ENCODE measurements at regions not wholly inside any gene's neighbourhood (a gene's known extent, or its start where the extent isn't known, plus 50 kb on each side); places are given as distances from the start of the nearest gene placed in this dataset.

GRCh38 chr2:176542476-176542875 is 273.2 kb downstream of the MTX2 start:
- Histone ChIP-seq H3K4me3 (ENCODE audit: low read depth in 1 of 2, low read length in 2 of 2) (no peak overlapping the region), H3K27me3 (ENCODE audit: control insufficient read depth in 1 of 2, insufficient read depth in 2 of 2, low read length in 2 of 2) (no peaks in the 10 kb centered on the region), H3K9me3 (ENCODE audit: control insufficient read depth in 2 of 2, insufficient read depth in 1 of 2, low read depth in 1 of 2, low read length in 1 of 2) (no peaks in the 10 kb centered on the region), H3K36me3 (ENCODE audit: control insufficient read depth in 2 of 2, insufficient read depth in 2 of 2, low read length in 1 of 2) (peaks cover 0 to 4% of the 10 kb centered on the region in 2 donors), H3K4me1 (ENCODE audit: control insufficient read depth in 2 of 2, insufficient read depth in 2 of 2, low read length in 1 of 2) (peaks cover 0 to 2% of the 10 kb centered on the region in 2 donors), H3K27ac (ENCODE audit: low read depth in 2 of 2, low read length in 1 of 2) (no peak overlapping the region)
- 43 to 50% methylated on average over 1 of the region's 1 CpG for WGBS, 2 donors

- 83 to 93% methylated on average over 4 of the region's 4 CpGs for WGBS, 2 donors
Measured at GRCh38 chr2:176544557-176544956, 275.3 kb downstream of the MTX2 start.

GRCh38 chr2:176544991-176545956 is 276.0 kb downstream of the MTX2 start:
- H3K4me1 ChIP-seq (ENCODE audit: control insufficient read depth in 2 of 2, insufficient read depth in 2 of 2, low read length in 1 of 2), result no peaks in the 10 kb centered on the region
- no peaks in the 10 kb centered on the region for H3K27me3 ChIP-seq (ENCODE audit: control insufficient read depth in 1 of 2, insufficient read depth in 2 of 2, low read length in 2 of 2)
- H3K36me3 ChIP-seq (ENCODE audit: control insufficient read depth in 2 of 2, insufficient read depth in 2 of 2, low read length in 1 of 2), result peaks cover 0 to 4% of the 10 kb centered on the region in 2 donors
- no peaks in the 10 kb centered on the region for H3K9me3 ChIP-seq (ENCODE audit: control insufficient read depth in 2 of 2, insufficient read depth in 1 of 2, low read depth in 1 of 2, low read length in 1 of 2)
- WGBS, 2 donors, result 67 to 75% methylated on average over 4 of the region's 4 CpGs
- no peak overlapping the region for H3K27ac ChIP-seq (ENCODE audit: low read depth in 2 of 2, low read length in 1 of 2)
- no peak overlapping the region for H3K4me3 ChIP-seq (ENCODE audit: low read depth in 1 of 2, low read length in 2 of 2)

More at GRCh38 chr2:176544557-176544956, 275.3 kb downstream of the MTX2 start:
- H3K9me3 ChIP-seq (ENCODE audit: control insufficient read depth in 2 of 2, insufficient read depth in 1 of 2, low read depth in 1 of 2, low read length in 1 of 2), result no peaks in the 10 kb centered on the region
- H3K36me3 ChIP-seq (ENCODE audit: control insufficient read depth in 2 of 2, insufficient read depth in 2 of 2, low read length in 1 of 2), result peaks cover 0 to 4% of the 10 kb centered on the region in 2 donors
- no peaks in the 10 kb centered on the region for H3K4me1 ChIP-seq (ENCODE audit: control insufficient read depth in 2 of 2, insufficient read depth in 2 of 2, low read length in 1 of 2)
- H3K4me3 ChIP-seq (ENCODE audit: low read depth in 1 of 2, low read length in 2 of 2), result no peak overlapping the region
- no peaks in the 10 kb centered on the region for H3K27me3 ChIP-seq (ENCODE audit: control insufficient read depth in 1 of 2, insufficient read depth in 2 of 2, low read length in 2 of 2)
- H3K27ac ChIP-seq (ENCODE audit: low read depth in 2 of 2, low read length in 1 of 2), result no peak overlapping the region

- 90 to 93% methylated on average over 4 of the region's 4 CpGs for WGBS, 2 donors
- H3K4me1 ChIP-seq (ENCODE audit: control insufficient read depth in 2 of 2, insufficient read depth in 2 of 2, low read length in 1 of 2), result no peaks in the 10 kb centered on the region
- H3K9me3 ChIP-seq (ENCODE audit: control insufficient read depth in 2 of 2, insufficient read depth in 1 of 2, low read depth in 1 of 2, low read length in 1 of 2), result no peaks in the 10 kb centered on the region
- H3K4me3 ChIP-seq (ENCODE audit: low read depth in 1 of 2, low read length in 2 of 2), result no peak overlapping the region
- no peak overlapping the region for H3K27ac ChIP-seq (ENCODE audit: low read depth in 2 of 2, low read length in 1 of 2)
- peaks cover 0 to 4% of the 10 kb centered on the region in 2 donors for H3K36me3 ChIP-seq (ENCODE audit: control insufficient read depth in 2 of 2, insufficient read depth in 2 of 2, low read length in 1 of 2)
- H3K27me3 ChIP-seq (ENCODE audit: control insufficient read depth in 1 of 2, insufficient read depth in 2 of 2, low read length in 2 of 2), result no peaks in the 10 kb centered on the region
Measured at GRCh38 chr2:176546550-176546949, 277.3 kb downstream of the MTX2 start.

- H3K36me3 ChIP-seq (ENCODE audit: control insufficient read depth in 2 of 2, insufficient read depth in 2 of 2, low read length in 1 of 2), result no peaks in the 10 kb centered on the region
- no peak overlapping the region for H3K27ac ChIP-seq (ENCODE audit: low read depth in 2 of 2, low read length in 1 of 2)
- H3K9me3 ChIP-seq (ENCODE audit: control insufficient read depth in 2 of 2, insufficient read depth in 1 of 2, low read depth in 1 of 2, low read length in 1 of 2), result no peaks in the 10 kb centered on the region
- H3K27me3 ChIP-seq (ENCODE audit: control insufficient read depth in 1 of 2, insufficient read depth in 2 of 2, low read length in 2 of 2), result peaks cover 0 to 2% of the 10 kb centered on the region in 2 donors
- H3K4me3 ChIP-seq (ENCODE audit: low read depth in 1 of 2, low read length in 2 of 2), result no peak overlapping the region
- 45 to 52% methylated on average over 1 of the region's 1 CpG for WGBS, 2 donors
- no peaks in the 10 kb centered on the region for H3K4me1 ChIP-seq (ENCODE audit: control insufficient read depth in 2 of 2, insufficient read depth in 2 of 2, low read length in 1 of 2)
Measured at GRCh38 chr2:176552501-176553135, 283.4 kb downstream of the MTX2 start.

GRCh38 chr2:176553685-176554100 is 284.5 kb downstream of the MTX2 start:
- Histone ChIP-seq H3K4me3 (ENCODE audit: low read depth in 1 of 2, low read length in 2 of 2) (peak overlapping the region; percentile 45 to 55), H3K27ac (ENCODE audit: low read depth in 2 of 2, low read length in 1 of 2) (peak overlapping the region in 1 of 2 donors; percentile 3), H3K27me3 (ENCODE audit: control insufficient read depth in 1 of 2, insufficient read depth in 2 of 2, low read length in 2 of 2) (peaks cover 0 to 2% of the 10 kb centered on the region in 2 donors), H3K9me3 (ENCODE audit: control insufficient read depth in 2 of 2, insufficient read depth in 1 of 2, low read depth in 1 of 2, low read length in 1 of 2) (no peaks in the 10 kb centered on the region), H3K4me1 (ENCODE audit: control insufficient read depth in 2 of 2, insufficient read depth in 2 of 2, low read length in 1 of 2) (no peaks in the 10 kb centered on the region), H3K36me3 (ENCODE audit: control insufficient read depth in 2 of 2, insufficient read depth in 2 of 2, low read length in 1 of 2) (no peaks in the 10 kb centered on the region)
- 0 to 1% methylated on average over 16 of the region's 16 CpGs for WGBS, 2 donors

GRCh38 chr2:176554101-176555048 is 285.1 kb downstream of the MTX2 start:
- 9 to 10% methylated on average over 17 of the region's 17 CpGs for WGBS, 2 donors
- Histone ChIP-seq H3K27me3 (ENCODE audit: control insufficient read depth in 1 of 2, insufficient read depth in 2 of 2, low read length in 2 of 2) (peaks cover 0 to 2% of the 10 kb centered on the region in 2 donors), H3K27ac (ENCODE audit: low read depth in 2 of 2, low read length in 1 of 2) (peak overlapping the region; percentile 3 to 56), H3K4me1 (ENCODE audit: control insufficient read depth in 2 of 2, insufficient read depth in 2 of 2, low read length in 1 of 2) (no peaks in the 10 kb centered on the region), H3K36me3 (ENCODE audit: control insufficient read depth in 2 of 2, insufficient read depth in 2 of 2, low read length in 1 of 2) (no peaks in the 10 kb centered on the region), H3K4me3 (ENCODE audit: low read depth in 1 of 2, low read length in 2 of 2) (peak overlapping the region; percentile 20 to 55), H3K9me3 (ENCODE audit: control insufficient read depth in 2 of 2, insufficient read depth in 1 of 2, low read depth in 1 of 2, low read length in 1 of 2) (no peaks in the 10 kb centered on the region)

- H3K27me3 ChIP-seq (ENCODE audit: control insufficient read depth in 1 of 2, insufficient read depth in 2 of 2, low read length in 2 of 2), result peaks cover 0 to 2% of the 10 kb centered on the region in 2 donors
- WGBS, 2 donors, result 63 to 64% methylated on average over 5 of the region's 5 CpGs
- no peaks in the 10 kb centered on the region for H3K4me1 ChIP-seq (ENCODE audit: control insufficient read depth in 2 of 2, insufficient read depth in 2 of 2, low read length in 1 of 2)
- H3K9me3 ChIP-seq (ENCODE audit: control insufficient read depth in 2 of 2, insufficient read depth in 1 of 2, low read depth in 1 of 2, low read length in 1 of 2), result no peaks in the 10 kb centered on the region
- H3K27ac ChIP-seq (ENCODE audit: low read depth in 2 of 2, low read length in 1 of 2), result no peak overlapping the region
- no peak overlapping the region for H3K4me3 ChIP-seq (ENCODE audit: low read depth in 1 of 2, low read length in 2 of 2)
- no peaks in the 10 kb centered on the region for H3K36me3 ChIP-seq (ENCODE audit: control insufficient read depth in 2 of 2, insufficient read depth in 2 of 2, low read length in 1 of 2)
Measured at GRCh38 chr2:176555112-176555511, 285.9 kb downstream of the MTX2 start.

GRCh38 chr2:176555781-176556180 is 286.5 kb downstream of the MTX2 start:
- Histone ChIP-seq H3K4me1 (ENCODE audit: control insufficient read depth in 2 of 2, insufficient read depth in 2 of 2, low read length in 1 of 2) (no peaks in the 10 kb centered on the region), H3K9me3 (ENCODE audit: control insufficient read depth in 2 of 2, insufficient read depth in 1 of 2, low read depth in 1 of 2, low read length in 1 of 2) (no peaks in the 10 kb centered on the region), H3K27me3 (ENCODE audit: control insufficient read depth in 1 of 2, insufficient read depth in 2 of 2, low read length in 2 of 2) (peaks cover 0 to 2% of the 10 kb centered on the region in 2 donors), H3K27ac (ENCODE audit: low read depth in 2 of 2, low read length in 1 of 2) (no peak overlapping the region), H3K36me3 (ENCODE audit: control insufficient read depth in 2 of 2, insufficient read depth in 2 of 2, low read length in 1 of 2) (no peaks in the 10 kb centered on the region), H3K4me3 (ENCODE audit: low read depth in 1 of 2, low read length in 2 of 2) (no peak overlapping the region)
- WGBS, 2 donors, result 38 to 67% methylated on average over 13 of the region's 13 CpGs
